H1 (cell line): ENCODE measurements at regions not wholly inside any gene's neighbourhood (a gene's known extent, or its start where the extent isn't known, plus 50 kb on each side); places are given as distances from the start of the nearest gene placed in this dataset.

Experiments
- CTCF ChIA-PET: fragments of 300-600 bp; sonication (Branson Sonifier 250); formaldehyde crosslinking; loops from one replicate; lab custom pipeline; 2021; ENCODE audit not compliant: partially characterized antibody; lab: Charles Lee
- POLR2A ChIA-PET: fragments of 300-600 bp; sonication (Branson Sonifier 250); formaldehyde crosslinking; loops from one replicate; lab custom pipeline; 2021; ENCODE audit warnings: inconsistent platforms; ENCODE audit not compliant: partially characterized antibody; lab: Charles Lee
- DNase-seq, 2 experiments: peaks; one replicate each; pipeline versions ENCODE4 v3.0.0 to v3.0.0-alpha.2; 2010 to 2022; ENCODE audit warnings: low spot score in 2 of 2, low read depth in 1 of 2, mixed read lengths in 1 of 2
- FAIRE-seq: peaks from 2 replicates; lab custom pipeline; 2011; peaks lifted over from hg19 to GRCh38; lab: Jason Lieb, UNC
- H2AFZ ChIP-seq: 2 replicates; pipeline ENCODE4 v1.8.1; 2012; ENCODE audit warnings: low read length, inconsistent platforms
- H2AK5ac ChIP-seq: 2 replicates; pipeline ENCODE4 v1.6.1; 2013; ENCODE audit warnings: low read depth, low read length
- H2BK120ac ChIP-seq: replicated peaks from 2 replicates; pipeline ENCODE3; 2013; ENCODE audit warnings: low read depth, low read length, inconsistent platforms
- H2BK12ac ChIP-seq: 2 replicates; pipeline ENCODE4 v1.6.1; 2013; ENCODE audit warnings: low read depth, low read length
- H2BK15ac ChIP-seq: 2 replicates; pipeline ENCODE4 v1.6.1; 2013; ENCODE audit warnings: low read length
- H2BK20ac ChIP-seq: 2 replicates; pipeline ENCODE4 v1.6.1; 2013; ENCODE audit warnings: low read length
- H2BK5ac ChIP-seq: 2 replicates; pipeline ENCODE4 v1.6.1; 2013; ENCODE audit warnings: low read depth, low read length
- H3K14ac ChIP-seq: 2 replicates; pipeline ENCODE4 v1.6.1; 2013; ENCODE audit warnings: inconsistent platforms; ENCODE audit not compliant: insufficient read length
- H3K18ac ChIP-seq: 2 replicates; pipeline ENCODE4 v1.6.1; 2013; ENCODE audit warnings: low read length; ENCODE audit errors: extremely low read depth
- H3K23ac ChIP-seq: 2 replicates; pipeline ENCODE4 v1.6.1; 2013; ENCODE audit warnings: inconsistent platforms; ENCODE audit not compliant: insufficient read length
- H3K23me2 ChIP-seq: 2 replicates; pipeline ENCODE4 v1.6.1; 2013; ENCODE audit warnings: low read depth, low read length
- H3K27ac ChIP-seq: 2 replicates; pipeline ENCODE4 v1.6.1; 2011; ENCODE audit warnings: low read depth, low read length, inconsistent platforms
- H3K27me3 ChIP-seq, 4 experiments: replicated peaks in 1 of 4; 1 replicate in 1 of 4; 2 replicates in 3 of 4; pipeline versions ENCODE4 v1.6.1 to v1.8.1; 2011 to 2013; ENCODE audit warnings: low read length in 3 of 4, mild to moderate bottlenecking in 3 of 4, inconsistent platforms in 2 of 4, mixed read lengths in 2 of 4, moderate library complexity in 1 of 4; ENCODE audit not compliant: control insufficient read depth in 3 of 4, insufficient read depth in 3 of 4; ENCODE audit errors: extremely low read depth in 1 of 4
- H3K36me3 ChIP-seq, 4 experiments: 2 replicates each; pipeline versions ENCODE4 v1.6.1 to v1.8.1; 2011 to 2013; ENCODE audit warnings: mild to moderate bottlenecking in 4 of 4, low read length in 3 of 4, moderate library complexity in 2 of 4, control low read depth in 1 of 4, inconsistent platforms in 1 of 4; ENCODE audit not compliant: insufficient read depth in 4 of 4, control insufficient read depth in 2 of 4
- H3K4ac ChIP-seq: replicated peaks from 2 replicates; pipeline ENCODE3; 2013; ENCODE audit warnings: low read length, low read depth, mixed read lengths, inconsistent platforms; ENCODE audit not compliant: insufficient read length
- H3K4me1 ChIP-seq, 4 experiments: replicated peaks in 1 of 4; 1 replicate in 1 of 4; 2 replicates in 3 of 4; pipeline versions ENCODE4 v1.6.1 to v1.8.1; 2011 to 2013; ENCODE audit warnings: low read length in 3 of 4, inconsistent platforms in 2 of 4, mixed read lengths in 1 of 4; ENCODE audit not compliant: insufficient read depth in 4 of 4, control insufficient read depth in 3 of 4
- H3K4me2 ChIP-seq, 2 experiments: 2 replicates each; pipeline versions ENCODE4 v1.6.1 to v1.8.1; 2011 to 2013; ENCODE audit warnings: low read depth in 2 of 2, low read length in 2 of 2, control low read depth in 1 of 2, inconsistent platforms in 1 of 2, mild to moderate bottlenecking in 1 of 2; ENCODE audit not compliant: insufficient read depth in 1 of 2
- H3K4me3 ChIP-seq, 4 experiments: fragments of 200-600, 300-600 bp in 1 of 4; sonication (generic), shearing (Covaris generic), sonication (Bioruptor Twin) in 1 of 4; 2 replicates each; pipeline versions ENCODE4 v1.5.1 to v1.8.1; 2011 to 2016; ENCODE audit warnings: low read length in 4 of 4, low read depth in 3 of 4, control low read depth in 2 of 4, inconsistent platforms in 2 of 4, mild to moderate bottlenecking in 2 of 4, mixed read lengths in 1 of 4, moderate library complexity in 1 of 4; ENCODE audit not compliant: insufficient read depth in 2 of 4; ENCODE audit errors: extremely low read depth in 1 of 4
- H3K56ac ChIP-seq: replicated peaks from 2 replicates; pipeline ENCODE3; 2013; ENCODE audit warnings: low read depth, mild to moderate bottlenecking, mixed read lengths, low read length, inconsistent platforms; ENCODE audit not compliant: insufficient read length
- H3K79me1 ChIP-seq: 2 replicates; pipeline ENCODE4 v1.6.1; 2013; ENCODE audit warnings: low read depth, low read length, control low read depth
- H3K79me2 ChIP-seq, 2 experiments: 2 replicates each; pipeline versions ENCODE4 v1.6.1 to v1.8.1; 2012 to 2013; ENCODE audit warnings: low read length in 2 of 2, mild to moderate bottlenecking in 2 of 2, inconsistent platforms in 1 of 2; ENCODE audit not compliant: insufficient read depth in 2 of 2, control insufficient read depth in 1 of 2
- H3K9ac ChIP-seq, 4 experiments: replicated peaks in 1 of 4; 1 replicate in 1 of 4; 2 replicates in 3 of 4; pipeline versions ENCODE4 v1.6.1 to v1.8.1; 2011 to 2013; ENCODE audit warnings: low read depth in 3 of 4, low read length in 3 of 4, control low read depth in 2 of 4, mild to moderate bottlenecking in 2 of 4, moderate library complexity in 2 of 4, inconsistent platforms in 1 of 4; ENCODE audit errors: extremely low read depth in 1 of 4
- H3K9me3 ChIP-seq, 2 experiments: 2 replicates each; pipeline versions ENCODE4 v1.6.1 to v1.8.1; 2012 to 2013; ENCODE audit warnings: mild to moderate bottlenecking in 2 of 2, moderate library complexity in 2 of 2, control low read depth in 1 of 2, inconsistent platforms in 1 of 2, low read depth in 1 of 2, low read length in 1 of 2, mixed read lengths in 1 of 2; ENCODE audit not compliant: insufficient read depth in 2 of 2
- H4K20me1 ChIP-seq, 2 experiments: replicated peaks in 1 of 2; 2 replicates each; pipeline versions ENCODE3 to v1.8.1; 2011 to 2013; ENCODE audit warnings: inconsistent platforms in 2 of 2, low read length in 2 of 2, mild to moderate bottlenecking in 1 of 2; ENCODE audit not compliant: insufficient read depth in 2 of 2, control insufficient read depth in 1 of 2
- H4K5ac ChIP-seq: 2 replicates; pipeline ENCODE4 v1.6.1; 2013; ENCODE audit warnings: low read length, low read depth, mixed read lengths, inconsistent platforms; ENCODE audit not compliant: insufficient read length
- H4K8ac ChIP-seq: 2 replicates; pipeline ENCODE4 v1.8.0; 2013; ENCODE audit warnings: mild to moderate bottlenecking, moderate library complexity, low read length, inconsistent platforms; ENCODE audit not compliant: insufficient read depth; ENCODE audit errors: extremely low read depth
- H4K91ac ChIP-seq: replicated peaks from 2 replicates; pipeline ENCODE3; 2013; ENCODE audit warnings: low read length, mixed read lengths, inconsistent platforms; ENCODE audit not compliant: insufficient read length
- CREB1 ChIP-seq: IDR thresholded peaks from 2 replicates; pipeline ENCODE4 v1.6.1; 2012; ENCODE audit warnings: inconsistent platforms
- FOSL1 ChIP-seq: IDR thresholded peaks from 2 replicates; pipeline ENCODE4 v1.6.1; 2011; ENCODE audit warnings: mild to moderate bottlenecking, low read depth, low read length, moderate library complexity; ENCODE audit not compliant: insufficient read depth
- GABPA ChIP-seq: IDR thresholded peaks from 2 replicates; pipeline ENCODE4 v1.6.1; 2011; ENCODE audit warnings: mild to moderate bottlenecking, low read length, moderate library complexity, borderline replicate concordance; ENCODE audit not compliant: insufficient read depth
- JUN ChIP-seq: IDR thresholded peaks from 2 replicates; pipeline ENCODE4 v1.6.1; 2011; ENCODE audit warnings: low read depth, mild to moderate bottlenecking, improper control_type of control experiment, low read length
- JUND ChIP-seq: IDR thresholded peaks from 2 replicates; pipeline ENCODE4 v1.6.1; 2011; ENCODE audit warnings: mild to moderate bottlenecking, improper control_type of control experiment, low read length
- KDM1A ChIP-seq: fragments of 200-600, 300-600 bp; sonication (generic); IDR thresholded peaks from 2 replicates; pipeline ENCODE4 v1.7.1; 2016; ENCODE audit warnings: mild to moderate bottlenecking, low read length, borderline replicate concordance
- KDM5A ChIP-seq: fragments of 200-600 bp; IDR thresholded peaks from 2 replicates; pipeline ENCODE4 v1.7.1; 2012; ENCODE audit warnings: mild to moderate bottlenecking, low read length, inconsistent platforms, mixed read lengths
- MAX ChIP-seq: IDR thresholded peaks from 2 replicates; pipeline ENCODE4 v1.6.1; 2012; ENCODE audit warnings: inconsistent platforms
- POLR2AphosphoS5 ChIP-seq: IDR thresholded peaks from 2 replicates; pipeline ENCODE4 v1.6.1; 2011; ENCODE audit warnings: low read depth, low read length
- RAD21 ChIP-seq, 2 experiments: IDR thresholded peaks in 1 of 2; conservative IDR thresholded peaks in 1 of 2; 2 replicates each; pipeline ENCODE4 v1.6.1; 2011; ENCODE audit warnings: low read depth in 2 of 2, low read length in 2 of 2, improper control_type of control experiment in 1 of 2, inconsistent platforms in 1 of 2, mild to moderate bottlenecking in 1 of 2, moderate library complexity in 1 of 2
- SUZ12 ChIP-seq: fragments of 200-600 bp; sonication (generic); IDR thresholded peaks from 2 replicates; pipeline ENCODE4 v1.6.1; 2012; ENCODE audit warnings: mild to moderate bottlenecking, inconsistent platforms, low read length, moderate library complexity, mixed read lengths
- TAF7 ChIP-seq: optimal IDR thresholded peaks from 2 replicates; pipeline ENCODE3; 2011; ENCODE audit warnings: low read depth, mild to moderate bottlenecking, inconsistent platforms, low read length, moderate library complexity, borderline replicate concordance
- USF2 ChIP-seq: IDR thresholded peaks from 2 replicates; pipeline ENCODE4 v1.6.1; 2011; ENCODE audit warnings: low read length, improper control_type of control experiment
- YY1 ChIP-seq: IDR thresholded peaks from 2 replicates; pipeline ENCODE4 v1.6.1; 2011; ENCODE audit warnings: low read depth, mild to moderate bottlenecking, low read length
- WGBS, 2 experiments: shearing (Covaris generic) in 1 of 2; methylation state at CpG; one replicate each; pipeline versions ENCODE4 v1.1.6 to v1.1.7; 2013 to 2015; ENCODE audit warnings: low lambda C conversion rate in 2 of 2, mixed read lengths in 2 of 2, inconsistent platforms in 1 of 2, low coverage in 1 of 2, missing lambda C conversion rate in 1 of 2; ENCODE audit not compliant: insufficient replicate concordance in 2 of 2, insufficient coverage in 1 of 2, insufficient read length in 1 of 2; ENCODE audit errors: extremely low coverage in 1 of 2, missing lambda C conversion rate in 1 of 2; 5-methylcytosine and 5-hydroxymethylcytosine counted together

GRCh38 chr1:29859126-29859525 is 622.8 kb downstream of the PTPRU start:
- DNase-seq (no peak), FAIRE-seq (no peak)
- Histone ChIP-seq H4K5ac (no peak overlapping the region), H3K4me1 (peaks cover 0 to 2% (median 0%) of the 10 kb centered on the region in 4 experiments; a peak in 2 of 7 replicates), H2BK120ac (no peak overlapping the region), H3K9me3 (no peaks in the 10 kb centered on the region), H2AK5ac (no peak overlapping the region), H3K4me3 (no peak overlapping the region), H3K27me3 (no peaks in the 10 kb centered on the region), H3K9ac (no peak overlapping the region), H3K56ac (no peak overlapping the region), H2BK20ac (no peak overlapping the region), H4K20me1 (no peaks in the 10 kb centered on the region), H4K8ac (no peak overlapping the region), H3K36me3 (no peaks in the 10 kb centered on the region), H3K4me2 (no peak overlapping the region), H3K23me2 (no peaks in the 10 kb centered on the region), H3K79me2 (no peaks in the 10 kb centered on the region), H3K27ac (no peak overlapping the region), H2AFZ (no peak overlapping the region), H2BK15ac (no peak overlapping the region), H3K18ac (no peak overlapping the region), H3K14ac (no peak overlapping the region), H3K79me1 (no peaks in the 10 kb centered on the region), H3K23ac (no peak overlapping the region), H3K4ac (no peak overlapping the region), H2BK5ac (no peak overlapping the region), H4K91ac (no peak overlapping the region), H2BK12ac (no peak overlapping the region)
- 80% methylated on average over 9 of the region's 9 CpGs; no CpG with 5 or more reads in 1 of the 2 experiments for WGBS, 2 experiments
- ChIA-PET POLR2A (no interaction called here), CTCF (interaction anchor here (0.7 to 2.6 kb wide), 2 partner anchors 10 to 205 kb away, joined by 3 to 14 read pairs; no protein-coding TSS in a partner anchor)
- TF ChIP-seq TAF7 (no peak), KDM5A (no peak), POLR2AphosphoS5 (no peak), SUZ12 (no peak), JUND (no peak), RAD21 (IDR thresholded peaks at IDR 0.05 in 1 of 2, conservative IDR thresholded peaks at IDR 0.05 in 1 of 2; ENCODE audit: low read depth in 2 of 2, low read length in 2 of 2) (no peak), JUN (no peak), USF2 (no peak), FOSL1 (no peak), GABPA (no peak), CREB1 (no peak), MAX (no peak), KDM1A (no peak), YY1 (no peak)
